GM12873 (cell line): ENCODE measurements at regions not wholly inside any gene's neighbourhood (a gene's known extent, or its start where the extent isn't known, plus 50 kb on each side); places are given as distances from the start of the nearest gene placed in this dataset.

Source experiments
- CTCF ChIP-seq: IDR thresholded peaks from 2 replicates; pipeline ENCODE4 v1.5.1; 2012; ENCODE audit warnings: low read depth, mild to moderate bottlenecking, moderate library complexity, low read length, control low read depth; ENCODE audit not compliant: insufficient read depth; ENCODE audit errors: missing control alignments

GRCh38 chr15:79157631-79158592 is 67.3 kb upstream of the RASGRF1 start:
- no peak for TF ChIP-seq CTCF

- no peak for TF ChIP-seq CTCF
Measured at GRCh38 chr15:79156704-79157375, 66.3 kb upstream of the RASGRF1 start.

- TF ChIP-seq CTCF, result no peak
Measured at GRCh38 chr15:79154483-79155135, 64.0 kb upstream of the RASGRF1 start.

GRCh38 chr15:79140846-79141570 is 50.4 kb upstream of the RASGRF1 start:
- no peak for TF ChIP-seq CTCF
